ENCODE measurements at regions not wholly inside any gene's neighbourhood (a gene's known extent, or its start where the extent isn't known, plus 50 kb on each side); places are given as distances from the start of the nearest gene placed in this dataset.

DNA sequence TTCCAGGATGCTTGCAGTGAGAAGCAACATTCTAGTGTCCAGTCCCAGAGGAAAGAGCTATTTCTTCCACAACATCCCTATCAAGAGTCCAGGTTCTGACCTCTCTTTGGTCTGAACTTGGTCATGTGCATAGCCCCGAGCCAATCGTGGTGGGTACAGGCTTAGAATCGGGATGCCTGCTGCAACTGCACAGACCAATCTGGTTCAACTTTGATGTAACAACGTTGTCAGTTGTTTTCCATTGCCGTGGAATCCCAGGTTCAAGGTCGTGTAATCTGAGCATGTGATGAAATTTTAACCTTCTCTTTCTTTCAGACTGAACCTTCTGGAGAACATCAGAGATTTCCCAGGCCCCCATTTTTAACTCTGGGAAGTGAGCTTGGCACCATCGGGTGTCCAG is 130.5 kb downstream of the ANKRD60 start:
- TF ChIP-seq CTCF (IDR thresholded peaks at IDR 0.05) = no peak
- TF ChIP-seq POLR2A (IDR thresholded peaks at IDR 0.05) = no peak

All from esophagus squamous epithelium (tissue), 4 donors.